NCI-H345 treated with DMSO at 0.1 percent for 48 hours (cell line): ENCODE measurements at regions not wholly inside any gene's neighbourhood (a gene's known extent, or its start where the extent isn't known, plus 50 kb on each side); places are given as distances from the start of the nearest gene placed in this dataset.

ENCODE experiments used
- DNase-seq: peaks from one replicate; lab custom pipeline; 2025; ENCODE audit not compliant: unreplicated experiment; lab: John Stamatoyannopoulos, UW

- no peak for DNase-seq
These were observed 405.2 kb downstream of the ZNF608 start for GRCh38 chr5:124341066-124341858.

- no peak for DNase-seq
These were observed 408.4 kb downstream of the ZNF608 start for GRCh38 chr5:124337996-124338395.

- no peak for DNase-seq
These were observed 413.0 kb downstream of the ZNF608 start for GRCh38 chr5:124333298-124333979.

- no peak for DNase-seq
These were observed 414.2 kb downstream of the ZNF608 start for GRCh38 chr5:124332273-124332672.

- DNase-seq = no peak
These were observed 415.7 kb downstream of the ZNF608 start for GRCh38 chr5:124330595-124331220.

- no peak for DNase-seq
These were observed 418.2 kb downstream of the ZNF608 start for GRCh38 chr5:124328201-124328600.

GRCh38 chr5:124318661-124319060 is 427.8 kb downstream of the ZNF608 start:
- no peak for DNase-seq

GRCh38 chr5:124317451-124317850 is 429.0 kb downstream of the ZNF608 start:
- DNase-seq = no peak

GRCh38 chr5:124315741-124316415 is 430.6 kb downstream of the ZNF608 start:
- no peak for DNase-seq

- DNase-seq = no peak
These were observed 436.0 kb downstream of the ZNF608 start for GRCh38 chr5:124310453-124310852.

- no peak for DNase-seq
These were observed 437.0 kb downstream of the ZNF608 start for GRCh38 chr5:124309241-124309980.

- DNase-seq = no peak
These were observed 443.1 kb downstream of the ZNF608 start for GRCh38 chr5:124303366-124303765.

GRCh38 chr5:124302533-124302932 is 443.9 kb downstream of the ZNF608 start:
- no peak for DNase-seq

- DNase-seq = no peak
These were observed 444.6 kb downstream of the ZNF608 start for GRCh38 chr5:124301850-124302249.

- no peak for DNase-seq
These were observed 445.4 kb downstream of the ZNF608 start for GRCh38 chr5:124300815-124301621.

GRCh38 chr5:124297826-124298225 is 448.6 kb downstream of the ZNF608 start:
- no peak for DNase-seq

GRCh38 chr5:124292322-124292855 is 454.1 kb downstream of the ZNF608 start:
- DNase-seq = no peak

GRCh38 chr5:124289641-124290311 is 456.7 kb downstream of the ZNF608 start:
- DNase-seq = no peak

- no peak for DNase-seq
These were observed 457.3 kb downstream of the ZNF608 start for GRCh38 chr5:124289130-124289529.
